ENCODE measurements at regions not wholly inside any gene's neighbourhood (a gene's known extent, or its start where the extent isn't known, plus 50 kb on each side); places are given as distances from the start of the nearest gene placed in this dataset.

DNA sequence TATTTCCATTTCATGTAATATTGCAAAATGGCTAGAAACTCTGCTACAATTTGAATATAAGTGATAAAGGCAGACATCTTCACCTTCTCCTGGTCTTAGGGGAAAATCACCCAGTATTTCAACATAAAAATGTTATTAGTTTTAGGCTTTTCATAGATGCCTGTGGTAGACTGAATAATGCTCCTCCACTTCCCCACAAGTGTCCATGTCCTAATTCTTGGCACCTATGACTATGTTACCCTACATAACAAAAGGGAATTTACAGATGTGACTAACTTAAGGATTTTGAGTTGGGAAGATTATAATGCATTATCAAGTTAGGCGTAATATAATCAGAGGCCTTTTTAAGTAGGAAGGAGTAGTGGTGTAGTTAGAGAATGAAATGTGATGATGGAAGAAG, 196.4 kb downstream of the TMTC3 start:
- WGBS (ENCODE audit: insufficient coverage, insufficient read length) = 100% methylated on average over 1 of the region's 1 CpG
- DNase-seq (ENCODE audit: low read depth, low spot score) = no peak
- H3K27me3 ChIP-seq (ENCODE audit: control insufficient read depth, insufficient read depth, low read length) = no peaks in the 10 kb centered on the region
- H3K27ac ChIP-seq (ENCODE audit: low read length) = no peak overlapping the region
- H3K4me3 ChIP-seq (ENCODE audit: low read length) = no peak overlapping the region
- no peaks in the 10 kb centered on the region for H3K9me3 ChIP-seq (ENCODE audit: control insufficient read depth, insufficient read depth, low read length)
- no peaks in the 10 kb centered on the region for H3K36me3 ChIP-seq (ENCODE audit: control insufficient read depth, insufficient read depth, low read length)
- H3K4me1 ChIP-seq (ENCODE audit: control insufficient read depth, insufficient read depth, low read length) = no peaks in the 10 kb centered on the region

GRCh38 chr12:88339254-88339949, 197.3 kb downstream of the TMTC3 start:
- Histone ChIP-seq H3K36me3 (ENCODE audit: control insufficient read depth, insufficient read depth, low read length) (no peaks in the 10 kb centered on the region), H3K27ac (ENCODE audit: low read length) (no peak overlapping the region), H3K9me3 (ENCODE audit: control insufficient read depth, insufficient read depth, low read length) (no peaks in the 10 kb centered on the region), H3K4me3 (ENCODE audit: low read length) (no peak overlapping the region), H3K27me3 (ENCODE audit: control insufficient read depth, insufficient read depth, low read length) (no peaks in the 10 kb centered on the region), H3K4me1 (ENCODE audit: control insufficient read depth, insufficient read depth, low read length) (no peaks in the 10 kb centered on the region)
- DNase-seq (ENCODE audit: low read depth, low spot score) = no peak
- no CpG with 5 or more reads among the region's 1 CpG for WGBS (ENCODE audit: insufficient coverage, insufficient read length)

DNA sequence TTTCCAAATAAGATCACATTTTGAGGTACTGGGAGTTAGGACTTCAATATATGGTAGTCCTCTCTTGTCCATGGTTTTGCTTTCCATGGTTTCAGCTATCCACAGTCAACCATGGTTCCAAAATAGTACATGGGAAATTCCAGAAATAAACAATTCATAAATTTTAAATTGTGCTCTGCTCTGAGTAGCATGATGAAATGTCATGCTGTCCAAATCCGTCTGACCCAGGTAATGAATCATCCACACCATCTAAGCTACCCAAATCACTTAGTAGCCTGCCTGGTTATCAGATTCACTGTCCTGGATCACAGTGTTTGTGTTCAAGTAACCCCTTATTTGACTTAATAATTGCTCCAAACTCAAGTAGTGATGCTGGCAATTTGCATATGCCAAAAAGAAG, 197.9 kb downstream of the TMTC3 start:
- DNase-seq (ENCODE audit: low read depth, low spot score) = no peak
- Histone ChIP-seq H3K27ac (ENCODE audit: low read length) (no peak overlapping the region), H3K36me3 (ENCODE audit: control insufficient read depth, insufficient read depth, low read length) (no peaks in the 10 kb centered on the region), H3K9me3 (ENCODE audit: control insufficient read depth, insufficient read depth, low read length) (no peaks in the 10 kb centered on the region), H3K27me3 (ENCODE audit: control insufficient read depth, insufficient read depth, low read length) (no peaks in the 10 kb centered on the region), H3K4me3 (ENCODE audit: low read length) (no peak overlapping the region), H3K4me1 (ENCODE audit: control insufficient read depth, insufficient read depth, low read length) (no peaks in the 10 kb centered on the region)
- no CpG with 5 or more reads among the region's 1 CpG for WGBS (ENCODE audit: insufficient coverage, insufficient read length)

GRCh38 chr12:88342251-88342806, 200.2 kb downstream of the TMTC3 start:
- DNase-seq (ENCODE audit: low read depth, low spot score) = no peak
- no peaks in the 10 kb centered on the region for H3K27me3 ChIP-seq (ENCODE audit: control insufficient read depth, insufficient read depth, low read length)
- no peaks in the 10 kb centered on the region for H3K36me3 ChIP-seq (ENCODE audit: control insufficient read depth, insufficient read depth, low read length)
- H3K27ac ChIP-seq (ENCODE audit: low read length) = no peak overlapping the region
- no peak overlapping the region for H3K4me3 ChIP-seq (ENCODE audit: low read length)
- no peaks in the 10 kb centered on the region for H3K9me3 ChIP-seq (ENCODE audit: control insufficient read depth, insufficient read depth, low read length)
- no peaks in the 10 kb centered on the region for H3K4me1 ChIP-seq (ENCODE audit: control insufficient read depth, insufficient read depth, low read length)

GRCh38 chr12:88351146-88351545, 209.0 kb downstream of the TMTC3 start:
- no peaks in the 10 kb centered on the region for H3K36me3 ChIP-seq (ENCODE audit: control insufficient read depth, insufficient read depth, low read length)
- no peak for DNase-seq (ENCODE audit: low read depth, low spot score)
- no peaks in the 10 kb centered on the region for H3K9me3 ChIP-seq (ENCODE audit: control insufficient read depth, insufficient read depth, low read length)
- H3K27ac ChIP-seq (ENCODE audit: low read length) = no peak overlapping the region
- H3K27me3 ChIP-seq (ENCODE audit: control insufficient read depth, insufficient read depth, low read length) = no peaks in the 10 kb centered on the region
- no peaks in the 10 kb centered on the region for H3K4me1 ChIP-seq (ENCODE audit: control insufficient read depth, insufficient read depth, low read length)
- no peak overlapping the region for H3K4me3 ChIP-seq (ENCODE audit: low read length)

DNA sequence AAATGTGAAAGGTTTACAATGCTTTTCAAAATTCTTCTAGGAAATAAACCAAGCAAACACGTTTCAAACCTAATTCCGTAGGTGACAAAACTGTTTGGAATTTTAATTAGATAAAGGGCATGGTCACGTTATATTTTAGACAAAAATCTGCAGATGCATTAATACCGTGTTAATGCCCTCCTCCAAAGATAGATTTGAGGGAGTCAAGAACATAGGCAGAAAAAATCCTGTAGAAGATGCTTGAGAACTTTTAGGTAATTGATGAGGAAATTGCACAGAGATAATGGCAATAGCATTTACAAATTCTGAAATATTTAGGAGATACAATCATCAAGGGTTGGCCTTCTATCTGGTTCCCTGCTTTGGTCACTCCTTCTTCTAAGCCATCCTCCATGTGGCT, 212.6 kb downstream of the TMTC3 start:
- H3K4me3 ChIP-seq (ENCODE audit: low read length) = no peak overlapping the region
- no CpG with 5 or more reads among the region's 4 CpGs for WGBS (ENCODE audit: insufficient coverage, insufficient read length)
- no peak for DNase-seq (ENCODE audit: low read depth, low spot score)
- no peak overlapping the region for H3K27ac ChIP-seq (ENCODE audit: low read length)
- H3K27me3 ChIP-seq (ENCODE audit: control insufficient read depth, insufficient read depth, low read length) = no peaks in the 10 kb centered on the region
- H3K4me1 ChIP-seq (ENCODE audit: control insufficient read depth, insufficient read depth, low read length) = no peaks in the 10 kb centered on the region
- H3K9me3 ChIP-seq (ENCODE audit: control insufficient read depth, insufficient read depth, low read length) = no peaks in the 10 kb centered on the region
- no peaks in the 10 kb centered on the region for H3K36me3 ChIP-seq (ENCODE audit: control insufficient read depth, insufficient read depth, low read length)

DNA sequence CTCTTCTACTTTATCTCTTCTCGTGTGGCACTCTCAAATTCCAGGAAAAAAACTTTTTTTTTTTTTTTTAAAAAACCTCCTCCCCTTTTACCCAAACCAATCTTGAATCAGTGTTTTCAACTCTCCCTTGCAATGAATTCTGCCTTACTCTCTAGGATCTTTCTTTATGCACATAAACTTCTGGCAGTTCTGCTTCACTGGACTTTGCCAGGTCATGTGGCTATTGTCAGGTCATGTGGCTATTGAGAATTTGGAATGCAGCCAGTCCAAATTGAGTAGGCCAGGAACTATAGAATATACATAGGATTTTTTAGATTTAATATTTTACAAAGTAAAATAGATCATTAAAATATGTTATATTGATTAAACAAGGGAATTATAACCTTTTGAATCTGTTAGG, 218.2 kb downstream of the TMTC3 start:
- no peak overlapping the region for H3K4me3 ChIP-seq (ENCODE audit: low read length)
- H3K27ac ChIP-seq (ENCODE audit: low read length) = no peak overlapping the region
- DNase-seq (ENCODE audit: low read depth, low spot score) = no peak
- no CpG with 5 or more reads among the region's 1 CpG for WGBS (ENCODE audit: insufficient coverage, insufficient read length)
- no peaks in the 10 kb centered on the region for H3K4me1 ChIP-seq (ENCODE audit: control insufficient read depth, insufficient read depth, low read length)
- H3K27me3 ChIP-seq (ENCODE audit: control insufficient read depth, insufficient read depth, low read length) = no peaks in the 10 kb centered on the region
- H3K9me3 ChIP-seq (ENCODE audit: control insufficient read depth, insufficient read depth, low read length) = no peaks in the 10 kb centered on the region
- H3K36me3 ChIP-seq (ENCODE audit: control insufficient read depth, insufficient read depth, low read length) = no peaks in the 10 kb centered on the region

GRCh38 chr12:88361493-88361892, 218.8 kb downstream of the KITLG start:
- H3K4me1 ChIP-seq (ENCODE audit: control insufficient read depth, insufficient read depth, low read length) = no peaks in the 10 kb centered on the region
- no peaks in the 10 kb centered on the region for H3K9me3 ChIP-seq (ENCODE audit: control insufficient read depth, insufficient read depth, low read length)
- no peaks in the 10 kb centered on the region for H3K36me3 ChIP-seq (ENCODE audit: control insufficient read depth, insufficient read depth, low read length)
- H3K4me3 ChIP-seq (ENCODE audit: low read length) = no peak overlapping the region
- no peak overlapping the region for H3K27ac ChIP-seq (ENCODE audit: low read length)
- DNase-seq (ENCODE audit: low read depth, low spot score) = no peak
- no peaks in the 10 kb centered on the region for H3K27me3 ChIP-seq (ENCODE audit: control insufficient read depth, insufficient read depth, low read length)

DNA sequence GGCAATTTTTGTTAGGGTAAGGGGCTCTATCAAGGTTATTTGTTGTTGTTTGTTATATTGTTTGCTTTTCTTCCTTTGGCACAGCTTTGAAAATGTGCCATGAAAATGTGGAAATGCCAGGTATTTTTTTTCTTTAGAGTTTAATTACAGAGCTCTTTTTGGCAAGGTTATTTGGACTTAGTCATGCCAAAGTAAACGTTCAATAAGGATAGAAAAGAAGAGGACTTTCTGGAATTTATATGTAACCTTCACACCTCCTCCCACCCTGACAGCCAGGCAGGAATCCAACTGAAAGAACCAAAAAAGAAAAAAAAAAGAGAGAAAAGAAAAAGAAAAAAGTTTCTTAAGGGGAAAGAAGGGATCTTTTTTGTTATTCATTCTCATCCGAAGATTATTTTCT, 217.8 kb downstream of the KITLG start:
- Histone ChIP-seq H3K36me3 (ENCODE audit: control insufficient read depth, insufficient read depth, low read length) (no peaks in the 10 kb centered on the region), H3K4me1 (ENCODE audit: control insufficient read depth, insufficient read depth, low read length) (no peaks in the 10 kb centered on the region), H3K9me3 (ENCODE audit: control insufficient read depth, insufficient read depth, low read length) (no peaks in the 10 kb centered on the region), H3K27me3 (ENCODE audit: control insufficient read depth, insufficient read depth, low read length) (no peaks in the 10 kb centered on the region), H3K4me3 (ENCODE audit: low read length) (no peak overlapping the region), H3K27ac (ENCODE audit: low read length) (no peak overlapping the region)
- DNase-seq (ENCODE audit: low read depth, low spot score) = no peak
- WGBS (ENCODE audit: insufficient coverage, insufficient read length) = no CpG with 5 or more reads among the region's 2 CpGs

DNA sequence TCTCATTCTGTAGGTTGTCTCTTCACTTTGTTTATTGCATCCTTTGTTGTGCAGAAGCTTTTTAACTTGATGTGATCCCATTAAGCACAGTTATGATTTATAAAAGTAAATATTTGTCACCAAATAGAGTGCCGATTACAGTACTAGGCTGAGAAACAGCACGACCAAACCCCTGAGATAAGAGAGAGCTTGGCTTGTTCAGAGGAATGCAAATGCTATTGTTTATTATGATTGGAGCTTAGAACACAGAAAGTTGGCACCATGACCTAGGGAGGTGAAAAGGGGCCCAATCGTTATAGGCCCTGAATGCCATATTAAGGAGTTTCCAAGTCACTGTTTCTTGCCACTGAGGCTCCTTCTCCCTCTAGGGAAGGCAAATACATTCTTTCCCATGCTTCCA, 214.9 kb downstream of the KITLG start:
- Histone ChIP-seq H3K4me1 (ENCODE audit: control insufficient read depth, insufficient read depth, low read length) (no peaks in the 10 kb centered on the region), H3K36me3 (ENCODE audit: control insufficient read depth, insufficient read depth, low read length) (no peaks in the 10 kb centered on the region), H3K9me3 (ENCODE audit: control insufficient read depth, insufficient read depth, low read length) (no peaks in the 10 kb centered on the region), H3K4me3 (ENCODE audit: low read length) (no peak overlapping the region), H3K27me3 (ENCODE audit: control insufficient read depth, insufficient read depth, low read length) (no peaks in the 10 kb centered on the region), H3K27ac (ENCODE audit: low read length) (no peak overlapping the region)
- no peak for DNase-seq (ENCODE audit: low read depth, low spot score)
- WGBS (ENCODE audit: insufficient coverage, insufficient read length) = no CpG with 5 or more reads among the region's 3 CpGs

DNA sequence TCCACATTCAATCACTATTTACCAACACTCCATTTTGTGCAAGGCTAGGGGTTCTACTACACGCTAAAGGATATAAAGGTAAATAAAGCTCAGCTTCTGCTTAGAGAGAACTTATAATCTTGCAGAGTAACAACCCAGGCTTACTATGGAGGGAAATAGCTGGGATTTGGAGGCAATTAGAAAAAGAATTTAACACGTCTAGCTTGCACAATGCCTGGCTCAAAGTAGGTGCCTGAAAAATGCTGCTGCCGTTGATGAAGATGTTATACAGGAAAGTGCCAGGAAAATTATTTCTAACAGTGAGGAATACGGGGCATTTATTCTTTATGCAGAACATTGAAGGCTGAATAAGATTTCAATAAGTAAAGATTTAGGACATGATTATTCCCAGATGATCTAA, 214.2 kb downstream of the KITLG start:
- no peaks in the 10 kb centered on the region for H3K36me3 ChIP-seq (ENCODE audit: control insufficient read depth, insufficient read depth, low read length)

More for the DNA sequence above, 214.2 kb downstream of the KITLG start:
- Histone ChIP-seq H3K27me3 (ENCODE audit: control insufficient read depth, insufficient read depth, low read length) (no peaks in the 10 kb centered on the region), H3K4me1 (ENCODE audit: control insufficient read depth, insufficient read depth, low read length) (no peaks in the 10 kb centered on the region), H3K4me3 (ENCODE audit: low read length) (no peak overlapping the region), H3K9me3 (ENCODE audit: control insufficient read depth, insufficient read depth, low read length) (no peaks in the 10 kb centered on the region), H3K27ac (ENCODE audit: low read length) (no peak overlapping the region)
- WGBS (ENCODE audit: insufficient coverage, insufficient read length) = no CpG with 5 or more reads among the region's 4 CpGs
- no peak for DNase-seq (ENCODE audit: low read depth, low spot score)
